MM.1S (cell line): ENCODE measurements at regions not wholly inside any gene's neighbourhood (a gene's known extent, or its start where the extent isn't known, plus 50 kb on each side); places are given as distances from the start of the nearest gene placed in this dataset.

Source experiments
- EZH2 ChIP-seq: fragments of 300-600 bp; sonication (generic); optimal IDR thresholded peaks from 2 replicates; pipeline ENCODE3; 2017; ENCODE audit warnings: low read depth, mild to moderate bottlenecking, antibody characterized with exemption, low read length, mixed read lengths
- EZH2phosphoT487 ChIP-seq: fragments of 300-600 bp; sonication (generic); IDR thresholded peaks from 2 replicates; pipeline ENCODE4 v1.6.1; 2018; ENCODE audit warnings: antibody characterized with exemption, low read length
- TF ChIP-seq, protein P1 (sequence below): fragments of 300-600 bp; sonication (generic); IDR thresholded peaks from 2 replicates; pipeline ENCODE4 v1.5.1; 2016; ENCODE audit warnings: antibody characterized with exemption, low read length, mixed read lengths

DNA sequence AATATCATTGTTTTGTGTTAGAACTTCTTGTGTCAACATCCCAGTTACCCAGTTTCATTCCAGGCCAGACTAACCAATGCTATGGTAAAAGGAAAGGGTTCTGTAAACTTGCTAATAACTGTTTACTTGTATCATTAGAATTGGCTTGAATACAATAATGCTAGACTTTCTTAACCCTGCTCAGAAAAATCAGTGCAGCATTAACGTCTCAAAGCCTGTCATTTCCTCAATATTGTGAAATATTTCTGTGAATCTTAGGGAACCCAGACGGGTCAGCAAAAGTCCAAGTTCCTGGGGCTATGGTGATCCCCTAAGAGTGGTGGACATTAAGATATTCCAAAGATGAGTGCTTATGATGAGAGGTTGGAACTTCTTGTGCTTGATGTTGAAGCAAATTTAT is 541.2 kb upstream of the MAGEB18 start:
- TF ChIP-seq EZH2 (no peak), EZH2phosphoT487 (no peak)
- TF ChIP-seq, protein P1, sequence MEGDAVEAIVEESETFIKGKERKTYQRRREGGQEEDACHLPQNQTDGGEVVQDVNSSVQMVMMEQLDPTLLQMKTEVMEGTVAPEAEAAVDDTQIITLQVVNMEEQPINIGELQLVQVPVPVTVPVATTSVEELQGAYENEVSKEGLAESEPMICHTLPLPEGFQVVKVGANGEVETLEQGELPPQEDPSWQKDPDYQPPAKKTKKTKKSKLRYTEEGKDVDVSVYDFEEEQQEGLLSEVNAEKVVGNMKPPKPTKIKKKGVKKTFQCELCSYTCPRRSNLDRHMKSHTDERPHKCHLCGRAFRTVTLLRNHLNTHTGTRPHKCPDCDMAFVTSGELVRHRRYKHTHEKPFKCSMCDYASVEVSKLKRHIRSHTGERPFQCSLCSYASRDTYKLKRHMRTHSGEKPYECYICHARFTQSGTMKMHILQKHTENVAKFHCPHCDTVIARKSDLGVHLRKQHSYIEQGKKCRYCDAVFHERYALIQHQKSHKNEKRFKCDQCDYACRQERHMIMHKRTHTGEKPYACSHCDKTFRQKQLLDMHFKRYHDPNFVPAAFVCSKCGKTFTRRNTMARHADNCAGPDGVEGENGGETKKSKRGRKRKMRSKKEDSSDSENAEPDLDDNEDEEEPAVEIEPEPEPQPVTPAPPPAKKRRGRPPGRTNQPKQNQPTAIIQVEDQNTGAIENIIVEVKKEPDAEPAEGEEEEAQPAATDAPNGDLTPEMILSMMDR, result no peak
